ENCODE measurements at regions not wholly inside any gene's neighbourhood (a gene's known extent, or its start where the extent isn't known, plus 50 kb on each side); places are given as distances from the start of the nearest gene placed in this dataset.

DNA sequence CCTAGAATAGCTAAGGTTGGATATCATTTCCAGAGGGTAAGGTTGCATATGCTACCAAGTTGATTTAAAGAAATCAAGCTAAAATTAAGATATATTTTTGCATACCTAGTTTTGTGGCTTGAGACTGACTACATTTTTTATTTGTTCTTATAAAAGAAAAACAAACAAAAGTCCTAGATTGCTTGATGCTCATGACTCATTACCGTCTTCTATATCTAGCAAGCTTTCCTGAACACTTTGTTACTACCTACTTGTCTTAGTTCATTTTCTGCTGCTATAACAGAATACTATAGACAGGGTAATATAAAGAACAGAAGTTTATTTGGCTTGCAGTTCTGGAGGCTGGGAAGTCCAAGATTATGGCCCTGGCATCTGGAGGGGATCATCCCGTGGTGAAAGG lies 152.1 kb upstream of the THRB start:
- TF ChIP-seq, protein P1, sequence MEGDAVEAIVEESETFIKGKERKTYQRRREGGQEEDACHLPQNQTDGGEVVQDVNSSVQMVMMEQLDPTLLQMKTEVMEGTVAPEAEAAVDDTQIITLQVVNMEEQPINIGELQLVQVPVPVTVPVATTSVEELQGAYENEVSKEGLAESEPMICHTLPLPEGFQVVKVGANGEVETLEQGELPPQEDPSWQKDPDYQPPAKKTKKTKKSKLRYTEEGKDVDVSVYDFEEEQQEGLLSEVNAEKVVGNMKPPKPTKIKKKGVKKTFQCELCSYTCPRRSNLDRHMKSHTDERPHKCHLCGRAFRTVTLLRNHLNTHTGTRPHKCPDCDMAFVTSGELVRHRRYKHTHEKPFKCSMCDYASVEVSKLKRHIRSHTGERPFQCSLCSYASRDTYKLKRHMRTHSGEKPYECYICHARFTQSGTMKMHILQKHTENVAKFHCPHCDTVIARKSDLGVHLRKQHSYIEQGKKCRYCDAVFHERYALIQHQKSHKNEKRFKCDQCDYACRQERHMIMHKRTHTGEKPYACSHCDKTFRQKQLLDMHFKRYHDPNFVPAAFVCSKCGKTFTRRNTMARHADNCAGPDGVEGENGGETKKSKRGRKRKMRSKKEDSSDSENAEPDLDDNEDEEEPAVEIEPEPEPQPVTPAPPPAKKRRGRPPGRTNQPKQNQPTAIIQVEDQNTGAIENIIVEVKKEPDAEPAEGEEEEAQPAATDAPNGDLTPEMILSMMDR (IDR thresholded peaks at IDR 0.05), result no peak
- Histone ChIP-seq H3K27ac (no peak overlapping the region), H3K4me3 (no peak overlapping the region), H3K36me3 (no peaks in the 10 kb centered on the region), H3K4me1 (no peaks in the 10 kb centered on the region), H3K9me3 (no peaks in the 10 kb centered on the region), H3K27me3 (no peaks in the 10 kb centered on the region)
- no peak for DNase-seq (ENCODE audit: low spot score)

DNA sequence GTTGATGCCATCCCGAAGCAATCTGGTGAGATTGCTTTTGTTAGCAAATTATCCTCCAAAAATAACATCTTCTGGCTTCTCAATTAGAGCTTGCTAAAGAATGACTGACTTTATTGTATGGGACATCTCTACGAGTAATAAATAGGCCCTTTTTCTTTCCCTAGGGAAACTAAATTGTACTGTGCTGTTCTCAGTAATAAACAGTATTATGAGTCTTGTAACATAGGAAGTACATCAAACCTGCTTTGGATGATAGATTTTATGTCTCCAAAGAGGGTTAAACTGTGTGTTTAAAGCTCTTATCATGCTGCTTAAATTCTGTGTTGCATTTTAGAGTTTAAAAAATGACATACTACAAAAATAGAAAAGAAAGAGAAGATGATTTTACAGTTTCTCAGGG lies 153.4 kb upstream of the THRB start:
- no peaks in the 10 kb centered on the region for H3K9me3 ChIP-seq
- no peaks in the 10 kb centered on the region for H3K4me1 ChIP-seq
- H3K27me3 ChIP-seq, result no peaks in the 10 kb centered on the region
- H3K27ac ChIP-seq, result no peak overlapping the region
- DNase-seq (ENCODE audit: low spot score), result no peak
- H3K36me3 ChIP-seq, result no peaks in the 10 kb centered on the region
- TF ChIP-seq, protein P1 (IDR thresholded peaks at IDR 0.05), result no peak
- H3K4me3 ChIP-seq, result no peak overlapping the region

DNA sequence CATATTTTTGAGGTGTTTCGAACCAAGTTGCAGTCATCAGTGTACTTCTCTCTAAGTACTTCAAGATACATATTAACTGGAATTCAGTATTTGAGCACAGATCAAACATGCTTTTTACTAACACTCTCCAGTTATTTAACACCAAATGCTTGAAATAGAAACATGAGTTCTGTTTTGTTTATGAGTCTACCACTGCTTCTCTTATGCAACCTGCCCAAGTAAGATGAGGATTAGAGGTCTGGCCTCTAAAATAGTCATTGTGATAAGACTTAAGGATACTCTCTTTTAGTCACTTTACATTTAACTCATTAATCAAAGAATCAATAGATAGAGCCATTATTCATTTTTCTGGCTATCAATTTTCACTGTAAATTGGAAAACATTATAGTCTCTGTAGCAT lies 156.2 kb upstream of the THRB start:
- no peak overlapping the region for H3K4me3 ChIP-seq
- no peak overlapping the region for H3K27ac ChIP-seq
- TF ChIP-seq, protein P1 (IDR thresholded peaks at IDR 0.05), result no peak
- no peaks in the 10 kb centered on the region for H3K4me1 ChIP-seq
- H3K9me3 ChIP-seq, result no peaks in the 10 kb centered on the region
- DNase-seq (ENCODE audit: low spot score), result no peak
- no peaks in the 10 kb centered on the region for H3K36me3 ChIP-seq
- no peaks in the 10 kb centered on the region for H3K27me3 ChIP-seq

DNA sequence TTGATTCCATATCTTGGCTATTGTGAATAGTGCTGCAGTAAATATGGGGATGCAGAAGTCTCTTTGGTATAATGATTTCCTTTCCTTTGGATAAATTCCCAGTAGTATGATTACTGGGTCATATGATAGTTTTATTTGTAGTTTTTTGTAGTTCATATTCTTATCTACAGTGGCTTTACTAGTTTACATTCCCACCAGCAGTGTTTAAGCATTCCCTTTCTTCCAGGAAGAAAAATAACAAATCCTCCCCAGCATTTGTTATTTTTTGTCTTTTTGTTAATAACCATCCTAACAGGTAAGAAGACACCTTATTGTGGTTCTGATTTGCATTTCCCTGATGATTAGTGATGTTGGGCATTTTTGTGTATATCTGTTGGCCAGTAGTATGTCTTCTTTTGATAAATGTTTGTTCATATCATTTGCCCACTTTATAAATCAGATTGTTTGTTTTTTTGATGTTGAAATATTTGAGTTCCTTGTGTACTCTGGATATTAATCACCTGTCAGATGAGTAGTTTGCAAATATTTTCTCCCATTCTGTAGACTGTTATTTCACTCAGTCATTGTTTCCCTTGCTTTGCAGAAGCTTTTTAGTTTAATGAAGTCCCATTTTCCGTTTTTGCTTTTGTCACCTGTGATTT lies 163.3 kb upstream of the THRB start:
- Histone ChIP-seq H3K27ac (no peak overlapping the region), H3K9me3 (no peaks in the 10 kb centered on the region), H3K27me3 (no peaks in the 10 kb centered on the region), H3K36me3 (no peaks in the 10 kb centered on the region), H3K4me1 (no peaks in the 10 kb centered on the region), H3K4me3 (no peak overlapping the region)
- TF ChIP-seq, protein P1 (IDR thresholded peaks at IDR 0.05), result no peak
- DNase-seq (ENCODE audit: low spot score), result no peak

DNA sequence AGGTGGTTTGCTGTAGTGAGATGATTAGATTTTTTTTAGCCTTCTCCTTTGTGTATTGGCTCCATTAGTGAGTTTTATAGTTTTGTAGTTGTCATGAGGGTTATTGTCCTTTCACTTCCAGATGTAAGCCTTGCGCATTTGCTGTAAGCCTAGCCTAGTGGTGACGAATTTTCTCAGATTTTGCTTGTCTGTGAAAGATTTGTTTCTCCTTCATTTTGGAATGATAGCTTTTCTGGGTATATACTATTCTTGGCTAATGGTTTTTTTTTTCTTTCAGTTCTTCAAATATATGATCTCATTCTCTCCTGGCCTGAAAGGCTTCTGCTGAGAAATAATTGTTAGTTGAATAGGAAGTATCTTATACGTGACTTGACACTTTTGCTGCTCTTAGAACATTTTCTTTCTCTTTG lies 166.5 kb upstream of the THRB start:
- TF ChIP-seq, protein P1 (IDR thresholded peaks at IDR 0.05), result no peak
- no peak overlapping the region for H3K4me3 ChIP-seq

More for the DNA sequence above, 166.5 kb upstream of the THRB start:
- DNase-seq (ENCODE audit: low spot score), result no peak
- Histone ChIP-seq H3K27ac (no peak overlapping the region), H3K27me3 (no peaks in the 10 kb centered on the region), H3K4me1 (no peaks in the 10 kb centered on the region), H3K9me3 (no peaks in the 10 kb centered on the region), H3K36me3 (no peaks in the 10 kb centered on the region)

All from right atrium auricular region (tissue), 2 donors.